Prostate gland (tissue), 2 donors: ENCODE measurements at regions not wholly inside any gene's neighbourhood (a gene's known extent, or its start where the extent isn't known, plus 50 kb on each side); places are given as distances from the start of the nearest gene placed in this dataset.
"Not testable (repeated sequence)": the region's sequence is repeated elsewhere in the genome, so short reads cannot be mapped to it uniquely, and the experiment has no call there.

ENCODE experiments used
- DNase-seq: peaks from one replicate; pipeline ENCODE4 v3.0.0-alpha.2; 2019; ENCODE audit warnings: low spot score
- H3K27ac ChIP-seq, 2 donors: fragments of 200-600 bp; sonication (generic); 2 replicates each; pipeline ENCODE4 v1.5.1; 2017 to 2019
- H3K27me3 ChIP-seq: fragments of 200-600 bp; sonication (generic); replicated peaks from 2 replicates; pipeline ENCODE4 v1.5.1; 2019; ENCODE audit not compliant: insufficient read depth
- H3K36me3 ChIP-seq, 2 donors: fragments of 200-600 bp; sonication (generic); 1 replicate in 1 of 2; 2 replicates in 1 of 2; pipeline versions ENCODE4 v1.5.1 to v1.8.1; 2017 to 2019
- H3K4me1 ChIP-seq: fragments of 200-600 bp; sonication (generic); replicated peaks from 2 replicates; pipeline ENCODE4 v1.5.1; 2019
- H3K4me3 ChIP-seq, 2 donors: fragments of 200-600 bp; sonication (generic); 2 replicates each; pipeline ENCODE4 v1.5.1; 2017 to 2019
- H3K9me3 ChIP-seq: fragments of 200-600 bp; sonication (generic); 2 replicates; pipeline ENCODE4 v1.5.1; 2017
- POLR2A ChIP-seq: fragments of 450-650 bp; IDR thresholded peaks from one replicate; pipeline ENCODE4 v1.6.1; 2016; ENCODE audit warnings: antibody characterized with exemption, mild to moderate bottlenecking
- POLR2AphosphoS5 ChIP-seq: sonication (generic); formaldehyde crosslinking; IDR thresholded peaks from one replicate; pipeline ENCODE4 v1.6.1; 2017; ENCODE audit warnings: antibody characterized with exemption
- WGBS: methylation state at CpG from one replicate; pipeline ENCODE4 v1.1.5; 2018; 5-methylcytosine and 5-hydroxymethylcytosine counted together
- intact Hi-C: fragments of 100-400 bp; cut with DNase I; formaldehyde crosslinking; loops from one replicate; pipeline ENCODE4 v1.14.2; 2022
- TF ChIP-seq, protein P1 (sequence below), 4 experiments: fragments of 200-600 bp in 2 of 4; fragments of 450-650 bp in 2 of 4; sonication (generic) in 2 of 4; IDR thresholded peaks; 1 replicate in 3 of 4; 2 replicates in 1 of 4; pipeline ENCODE4 v1.5.1; 2016 to 2019; ENCODE audit warnings: antibody characterized with exemption in 4 of 4, mild to moderate bottlenecking in 2 of 4, moderate library complexity in 2 of 4

DNA sequence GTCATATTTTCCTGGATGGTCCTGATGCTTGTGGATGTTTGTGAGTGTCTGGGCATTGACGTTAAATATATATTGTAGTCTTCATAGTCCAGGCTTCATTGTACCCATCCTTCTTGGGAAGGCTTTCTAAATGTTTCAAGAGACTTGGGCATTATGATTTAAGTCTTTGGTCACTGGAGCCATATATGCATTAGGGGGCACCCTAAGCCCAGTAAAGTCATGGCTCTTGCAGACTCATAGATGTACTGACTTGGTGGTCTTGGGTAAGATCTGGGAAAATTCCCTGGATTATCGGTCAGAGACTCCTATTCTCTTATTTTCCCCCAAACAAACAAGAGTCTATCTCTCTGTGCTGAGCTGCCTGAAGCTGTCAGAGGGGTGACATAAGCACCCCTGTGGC, 271.1 kb downstream of the TRIM36 start:
- WGBS = 82% methylated on average over 2 of the region's 2 CpGs
- Histone ChIP-seq H3K4me3 (no peak overlapping the region), H3K4me1 (no peaks in the 10 kb centered on the region), H3K9me3 (no peaks in the 10 kb centered on the region), H3K36me3 (no peaks in the 10 kb centered on the region), H3K27ac (no peak overlapping the region), H3K27me3 (no peaks in the 10 kb centered on the region)
- intact Hi-C loops = no loop called here
- DNase-seq = no peak
- TF ChIP-seq, protein P1, sequence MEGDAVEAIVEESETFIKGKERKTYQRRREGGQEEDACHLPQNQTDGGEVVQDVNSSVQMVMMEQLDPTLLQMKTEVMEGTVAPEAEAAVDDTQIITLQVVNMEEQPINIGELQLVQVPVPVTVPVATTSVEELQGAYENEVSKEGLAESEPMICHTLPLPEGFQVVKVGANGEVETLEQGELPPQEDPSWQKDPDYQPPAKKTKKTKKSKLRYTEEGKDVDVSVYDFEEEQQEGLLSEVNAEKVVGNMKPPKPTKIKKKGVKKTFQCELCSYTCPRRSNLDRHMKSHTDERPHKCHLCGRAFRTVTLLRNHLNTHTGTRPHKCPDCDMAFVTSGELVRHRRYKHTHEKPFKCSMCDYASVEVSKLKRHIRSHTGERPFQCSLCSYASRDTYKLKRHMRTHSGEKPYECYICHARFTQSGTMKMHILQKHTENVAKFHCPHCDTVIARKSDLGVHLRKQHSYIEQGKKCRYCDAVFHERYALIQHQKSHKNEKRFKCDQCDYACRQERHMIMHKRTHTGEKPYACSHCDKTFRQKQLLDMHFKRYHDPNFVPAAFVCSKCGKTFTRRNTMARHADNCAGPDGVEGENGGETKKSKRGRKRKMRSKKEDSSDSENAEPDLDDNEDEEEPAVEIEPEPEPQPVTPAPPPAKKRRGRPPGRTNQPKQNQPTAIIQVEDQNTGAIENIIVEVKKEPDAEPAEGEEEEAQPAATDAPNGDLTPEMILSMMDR (IDR thresholded peaks at IDR 0.05) = no peak
- TF ChIP-seq POLR2A (no peak), POLR2AphosphoS5 (no peak)

DNA sequence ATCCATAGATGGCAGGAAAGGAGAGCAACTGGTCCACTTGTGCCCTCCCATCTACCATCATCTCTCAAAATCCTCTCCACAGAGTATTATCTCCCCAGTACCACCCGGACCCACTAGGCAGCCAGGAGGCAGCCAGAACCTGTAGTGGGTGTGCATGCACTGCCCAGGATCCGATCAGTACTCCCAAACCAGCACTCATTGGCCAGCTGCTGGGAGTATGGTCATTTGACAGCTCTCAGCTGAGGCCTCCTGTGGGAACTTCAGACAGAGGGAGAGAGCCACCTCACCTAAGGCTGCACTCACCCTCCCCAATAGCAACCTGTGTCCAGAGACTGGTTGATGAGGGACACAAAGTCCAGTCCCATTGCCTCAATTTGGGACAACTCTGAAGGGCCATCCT, 286.0 kb downstream of the TRIM36 start:
- intact Hi-C loops = no loop called here
- TF ChIP-seq POLR2A = no peak
- no peak for TF ChIP-seq POLR2AphosphoS5
- TF ChIP-seq, protein P1 (IDR thresholded peaks at IDR 0.05) = no peak
- no peaks in the 10 kb centered on the region for H3K9me3 ChIP-seq
- no peaks in the 10 kb centered on the region for H3K4me1 ChIP-seq
- DNase-seq = no peak
- no peak overlapping the region for H3K27ac ChIP-seq
- H3K4me3 ChIP-seq = no peak overlapping the region
- 83% methylated on average over 2 of the region's 2 CpGs for WGBS
- no peaks in the 10 kb centered on the region for H3K27me3 ChIP-seq
- no peaks in the 10 kb centered on the region for H3K36me3 ChIP-seq

DNA sequence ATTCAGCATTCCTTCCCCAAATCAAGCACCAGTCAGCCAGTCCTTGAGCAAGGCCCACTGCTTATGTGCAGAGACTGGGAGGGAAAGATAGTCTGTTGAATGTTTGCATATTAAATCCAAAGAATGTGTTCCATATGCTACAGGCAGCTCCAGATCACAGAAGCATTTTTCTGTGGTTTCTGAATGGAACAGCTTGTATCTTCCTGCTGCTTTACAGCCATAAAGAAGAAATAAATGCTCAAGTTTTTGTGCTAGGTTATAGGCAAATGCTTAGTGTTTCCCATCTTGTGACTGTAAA, 310.3 kb downstream of the TRIM36 start:
- no peak overlapping the region for H3K27ac ChIP-seq
- no peaks in the 10 kb centered on the region for H3K36me3 ChIP-seq
- no peak overlapping the region for H3K4me3 ChIP-seq
- H3K9me3 ChIP-seq = no peaks in the 10 kb centered on the region
- intact Hi-C loops = no loop called here
- TF ChIP-seq, protein P1 (IDR thresholded peaks at IDR 0.05) = no peak
- TF ChIP-seq POLR2AphosphoS5 (no peak), POLR2A (no peak)
- no peak for DNase-seq
- no peaks in the 10 kb centered on the region for H3K27me3 ChIP-seq
- no peaks in the 10 kb centered on the region for H3K4me1 ChIP-seq

DNA sequence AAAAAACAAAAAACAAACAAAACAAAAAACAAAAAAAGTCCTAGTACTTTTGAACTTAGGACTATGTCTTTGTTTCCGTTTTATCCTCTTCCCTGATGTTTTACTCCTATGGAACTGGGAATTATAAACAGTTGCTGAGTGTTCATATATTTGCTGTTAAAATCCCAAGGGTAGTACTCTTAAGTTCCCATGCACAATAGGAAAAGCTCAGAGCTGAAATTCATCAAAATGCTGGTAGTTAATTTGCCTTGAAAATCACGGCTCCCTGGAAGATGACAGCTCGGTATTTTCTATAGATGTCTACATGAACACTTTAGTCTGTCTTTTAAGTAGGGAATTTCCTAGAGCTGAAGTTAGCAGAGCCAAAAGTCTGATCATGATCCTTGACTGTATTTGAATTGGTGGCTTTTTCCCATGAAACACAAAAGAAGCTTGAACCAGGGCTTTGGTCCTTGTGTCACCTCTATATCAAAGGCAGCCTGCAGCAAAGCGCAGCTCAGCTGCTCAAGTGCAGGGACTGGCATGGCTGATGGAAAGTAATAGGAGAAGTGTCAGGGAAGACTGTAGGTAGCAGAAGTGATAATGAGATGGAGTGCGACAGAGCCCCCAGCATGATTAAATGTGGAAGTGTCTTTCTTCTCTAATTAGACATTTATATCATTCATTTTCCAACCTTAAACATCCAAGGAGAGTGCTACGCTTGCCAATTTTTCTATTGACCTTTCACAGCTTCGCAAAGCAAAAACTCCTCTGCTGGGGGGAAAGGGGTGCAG, 310.9 kb downstream of the TRIM36 start:
- no peak for DNase-seq
- Histone ChIP-seq H3K27me3 (no peaks in the 10 kb centered on the region), H3K4me3 (no peak overlapping the region), H3K4me1 (no peaks in the 10 kb centered on the region), H3K9me3 (no peaks in the 10 kb centered on the region), H3K36me3 (no peaks in the 10 kb centered on the region), H3K27ac (no peak overlapping the region)
- WGBS = 87% methylated on average over 7 of the region's 7 CpGs
- intact Hi-C loops = no loop called here
- TF ChIP-seq POLR2A (no peak), POLR2AphosphoS5 (no peak)
- TF ChIP-seq, protein P1 (IDR thresholded peaks at IDR 0.05) = no peak

DNA sequence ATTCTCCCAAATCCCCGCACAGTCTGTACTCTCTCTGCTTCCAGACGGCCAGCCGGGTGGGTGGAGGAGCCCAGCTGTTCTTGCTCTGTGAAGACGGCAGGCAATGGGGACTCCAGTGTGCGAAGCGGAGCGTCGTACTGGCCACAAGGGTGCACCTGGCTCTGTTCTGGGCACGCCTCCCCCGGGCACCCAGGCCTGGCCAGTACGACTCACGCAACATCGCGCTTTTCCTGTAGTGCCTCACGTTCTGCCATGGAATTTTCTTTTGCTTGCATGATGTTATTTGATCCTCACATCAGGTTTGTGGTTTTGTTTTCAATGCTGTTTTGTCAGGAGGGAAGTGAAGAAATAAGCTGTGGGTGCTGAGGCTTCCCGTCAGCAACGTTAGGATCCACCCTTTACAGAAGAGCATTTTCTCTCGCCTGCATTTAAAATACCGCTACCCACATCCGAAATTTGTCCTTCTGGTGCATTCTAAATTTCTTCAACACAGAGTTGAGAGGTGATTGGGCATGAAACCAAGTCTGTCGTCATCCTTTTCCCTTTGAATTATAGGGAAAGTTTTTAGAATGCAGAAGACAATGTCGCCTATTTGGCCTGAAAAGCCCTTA, 311.7 kb downstream of the TRIM36 start:
- no peak overlapping the region for H3K4me3 ChIP-seq
- 75% methylated on average over 22 of the region's 22 CpGs for WGBS
- TF ChIP-seq POLR2AphosphoS5 = no peak
- no peak for TF ChIP-seq POLR2A
- TF ChIP-seq, protein P1 (IDR thresholded peaks at IDR 0.05) = no peak
- H3K27ac ChIP-seq = no peak overlapping the region
- no peaks in the 10 kb centered on the region for H3K9me3 ChIP-seq
- no peaks in the 10 kb centered on the region for H3K27me3 ChIP-seq
- no peaks in the 10 kb centered on the region for H3K36me3 ChIP-seq
- DNase-seq = no peak
- intact Hi-C loops = no loop called here
- H3K4me1 ChIP-seq = no peaks in the 10 kb centered on the region

DNA sequence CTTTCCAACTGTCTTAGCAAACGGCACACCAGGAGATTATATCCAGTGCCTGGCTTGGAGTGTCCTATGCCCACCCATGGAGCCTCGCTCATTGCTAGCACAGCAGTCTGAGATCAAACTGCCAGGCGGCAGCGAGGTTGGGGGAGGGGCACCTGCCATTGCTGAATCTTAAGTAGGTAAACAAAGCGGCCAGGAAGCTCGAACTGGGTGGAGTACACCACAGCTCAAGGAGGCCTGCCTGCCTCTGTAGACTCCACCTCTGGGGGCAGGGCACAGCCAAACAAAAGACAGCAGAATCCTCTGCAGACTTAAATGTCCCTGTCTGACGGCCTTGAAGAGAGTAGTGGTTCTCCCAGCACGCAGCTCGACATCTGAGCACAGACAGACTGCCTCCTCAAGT, 325.0 kb downstream of the TRIM36 start:
- H3K36me3 ChIP-seq, H3K27me3 ChIP-seq, DNase-seq, intact Hi-C loops, H3K27ac ChIP-seq, H3K4me1 ChIP-seq, H3K4me3 ChIP-seq, H3K9me3 ChIP-seq: not testable (repeated sequence)
- WGBS = 92% methylated on average over 9 of the region's 9 CpGs
